RWPE2 (cell line): ENCODE measurements at regions not wholly inside any gene's neighbourhood (a gene's known extent, or its start where the extent isn't known, plus 50 kb on each side); places are given as distances from the start of the nearest gene placed in this dataset.

Experiments
- ATAC-seq: fragments of 200-7000 bp; cut with Tn5 transposase; 3 replicates; pipeline ENCODE4 v1.9.1; 2021; ENCODE audit warnings: low read depth
- DNase-seq: peaks from one replicate; pipeline ENCODE4 v3.0.0-alpha.2; 2020; ENCODE audit warnings: low spot score
- H3K27ac ChIP-seq: fragments of 450-650 bp; 2 replicates; pipeline ENCODE4 v1.5.1; 2017; ENCODE audit warnings: mild to moderate bottlenecking; ENCODE audit not compliant: poor library complexity, severe bottlenecking
- H3K27me3 ChIP-seq: fragments of 250-450 bp; sonication (Bioruptor Pico); 2 replicates; pipeline ENCODE4 v1.5.1; 2021; ENCODE audit warnings: mild to moderate bottlenecking, moderate library complexity; ENCODE audit not compliant: insufficient read depth, poor library complexity, severe bottlenecking
- H3K36me3 ChIP-seq: fragments of 250-450 bp; sonication (Bioruptor Pico); 2 replicates; pipeline ENCODE4 v1.5.1; 2020; ENCODE audit warnings: low read depth, mild to moderate bottlenecking, moderate library complexity
- H3K4me1 ChIP-seq: fragments of 250-450 bp; sonication (Bioruptor Pico); 2 replicates; pipeline ENCODE4 v1.5.1; 2021; ENCODE audit warnings: mild to moderate bottlenecking, moderate library complexity; ENCODE audit not compliant: insufficient read depth, poor library complexity, severe bottlenecking
- H3K4me3 ChIP-seq: fragments of 250-450 bp; sonication (Bioruptor Pico); 2 replicates; pipeline ENCODE4 v1.5.1; 2021; ENCODE audit warnings: mild to moderate bottlenecking, moderate library complexity; ENCODE audit not compliant: severe bottlenecking
- H3K9me3 ChIP-seq: fragments of 250-450 bp; sonication (Bioruptor Pico); 2 replicates; pipeline ENCODE4 v1.5.1; 2021; ENCODE audit warnings: mild to moderate bottlenecking, moderate library complexity; ENCODE audit not compliant: severe bottlenecking
- CTCF ChIP-seq: fragments of 450-650 bp; IDR thresholded peaks from one replicate; pipeline ENCODE4 v1.5.1; 2017; ENCODE audit warnings: mild to moderate bottlenecking, moderate library complexity; ENCODE audit not compliant: poor library complexity, severe bottlenecking

- Histone ChIP-seq H3K4me3 (no peak overlapping the region), H3K27me3 (no peaks in the 10 kb centered on the region), H3K36me3 (no peaks in the 10 kb centered on the region), H3K4me1 (peaks cover 36% of the 10 kb centered on the region), H3K27ac (no peak overlapping the region), H3K9me3 (peaks cover 4% of the 10 kb centered on the region)
- ATAC-seq (no peak), DNase-seq (no peak)
- TF ChIP-seq CTCF, result no peak
These were observed 103.7 kb upstream of the PDC start for GRCh38 chr1:186564582-186564981.

DNA sequence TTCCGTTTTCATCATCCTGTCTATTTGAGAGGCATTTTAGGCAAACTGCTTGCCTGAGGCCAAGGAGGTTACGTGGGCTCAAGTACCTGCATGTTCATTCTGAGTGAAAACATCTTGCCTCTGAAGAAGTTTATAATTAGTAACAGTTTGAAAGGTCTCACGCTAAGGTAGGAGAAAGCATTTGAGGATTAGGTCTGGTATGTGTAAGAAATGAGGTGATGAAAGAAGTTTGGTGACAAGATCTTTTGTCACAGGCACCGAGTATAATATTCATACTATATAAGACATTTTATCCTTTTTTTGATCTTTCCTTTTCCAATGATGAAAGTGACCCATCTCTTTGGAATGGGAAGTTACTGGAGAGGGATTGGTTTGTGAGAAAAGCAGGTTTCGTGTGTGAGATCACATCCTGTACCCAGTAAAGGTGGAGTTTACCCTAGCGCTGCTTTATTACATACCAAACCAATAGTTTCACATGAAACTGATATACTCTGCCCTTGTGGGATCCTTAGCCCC, 98.7 kb upstream of the PDC start:
- Histone ChIP-seq H3K27ac (peak overlapping the region; percentile 97), H3K27me3 (no peaks in the 10 kb centered on the region), H3K4me3 (no peak overlapping the region), H3K4me1 (peaks cover 28% of the 10 kb centered on the region), H3K9me3 (peaks cover 4% of the 10 kb centered on the region), H3K36me3 (no peaks in the 10 kb centered on the region)
- DNase-seq (peak; percentile 72), ATAC-seq (peak; percentile 97)
- TF ChIP-seq CTCF, result no peak

DNA sequence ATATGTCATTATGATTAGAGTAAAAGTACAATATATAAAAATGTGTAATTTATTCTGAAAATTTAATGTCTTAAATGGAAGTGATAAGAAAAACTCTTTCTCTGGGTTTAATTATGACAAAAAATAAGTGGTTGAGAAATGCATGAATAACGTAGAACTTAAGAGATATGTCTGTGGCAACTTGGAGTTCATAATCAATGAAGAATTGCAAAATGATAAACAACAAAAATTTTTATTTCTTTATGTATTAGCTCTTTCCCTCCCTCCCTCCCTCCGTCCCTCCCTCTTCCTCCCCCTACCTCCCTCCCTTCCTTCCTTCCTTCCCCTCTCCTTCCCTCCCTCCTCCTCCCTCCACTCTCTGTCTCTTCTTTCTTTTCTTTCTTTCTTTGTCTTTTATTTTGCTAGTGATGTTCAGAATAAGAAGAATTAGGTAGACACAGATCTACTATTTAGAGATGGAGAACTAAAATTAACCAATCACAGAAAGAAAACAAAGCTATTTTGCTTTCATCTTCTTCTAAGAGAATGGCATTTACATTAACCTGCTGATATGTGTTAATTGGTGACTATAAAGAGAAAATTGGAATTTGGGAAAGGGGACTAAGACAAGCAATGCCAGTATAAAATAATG, 96.3 kb upstream of the PDC start:
- no peak for DNase-seq
- peaks cover 28% of the 10 kb centered on the region for H3K4me1 ChIP-seq
- TF ChIP-seq CTCF, result no peak
- H3K27ac ChIP-seq, result no peak overlapping the region
- no peaks in the 10 kb centered on the region for H3K27me3 ChIP-seq
- no peak for ATAC-seq
- no peaks in the 10 kb centered on the region for H3K36me3 ChIP-seq
- H3K4me3 ChIP-seq, result no peak overlapping the region
- peaks cover 4% of the 10 kb centered on the region for H3K9me3 ChIP-seq

DNA sequence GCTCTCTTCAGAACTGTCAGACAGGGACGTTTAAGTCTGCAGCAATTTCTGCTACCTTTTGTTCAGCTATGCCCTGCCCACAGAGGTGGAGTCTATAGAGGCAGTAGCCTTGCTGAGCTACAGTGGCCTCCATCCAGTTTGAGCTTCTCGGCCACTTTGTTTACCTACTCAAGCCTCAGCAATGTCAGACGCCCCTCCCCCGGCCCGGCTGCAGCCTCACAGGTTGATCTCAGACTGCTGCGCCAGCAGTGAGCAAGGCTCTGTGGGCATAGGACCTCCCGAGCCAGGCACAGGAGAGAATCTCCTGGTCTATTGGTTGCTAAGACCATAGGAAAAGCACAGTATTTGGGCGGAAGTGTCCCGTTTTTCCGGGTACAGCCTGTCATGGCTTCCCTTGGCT, 89.9 kb upstream of the PDC start:
- DNase-seq (no peak), ATAC-seq (no peak)
- no peak overlapping the region for H3K27ac ChIP-seq
- H3K4me1 ChIP-seq, result no peaks in the 10 kb centered on the region
- H3K4me3 ChIP-seq, result no peak overlapping the region
- peaks cover 3% of the 10 kb centered on the region for H3K9me3 ChIP-seq
- H3K36me3 ChIP-seq, result no peaks in the 10 kb centered on the region
- TF ChIP-seq CTCF, result no peak
- no peaks in the 10 kb centered on the region for H3K27me3 ChIP-seq

GRCh38 chr1:186541003-186541402, 80.1 kb upstream of the PDC start:
- no peak for TF ChIP-seq CTCF
- H3K27me3 ChIP-seq, result no peaks in the 10 kb centered on the region
- peaks cover 17% of the 10 kb centered on the region for H3K4me1 ChIP-seq
- H3K9me3 ChIP-seq, result peaks cover 13% of the 10 kb centered on the region
- H3K27ac ChIP-seq, result no peak overlapping the region
- DNase-seq (no peak), ATAC-seq (no peak)
- no peaks in the 10 kb centered on the region for H3K36me3 ChIP-seq
- H3K4me3 ChIP-seq, result no peak overlapping the region
